WERI-Rb-1 (cell line): ENCODE measurements at regions not wholly inside any gene's neighbourhood (a gene's known extent, or its start where the extent isn't known, plus 50 kb on each side); places are given as distances from the start of the nearest gene placed in this dataset.

ENCODE experiments used
- DNase-seq: peaks from one replicate; pipeline ENCODE4 v3.0.0-alpha.2; 2020
- H3K27ac ChIP-seq: fragments of 250-450 bp; sonication (Bioruptor Pico); 2 replicates; pipeline ENCODE4 v1.5.1; 2020; ENCODE audit warnings: mild to moderate bottlenecking, moderate library complexity
- H3K27me3 ChIP-seq: fragments of 250-450 bp; sonication (Bioruptor Pico); 2 replicates; pipeline ENCODE4 v1.5.1; 2021; ENCODE audit warnings: mild to moderate bottlenecking, low read depth, moderate library complexity; ENCODE audit not compliant: insufficient read depth, severe bottlenecking
- H3K36me3 ChIP-seq: fragments of 250-450 bp; sonication (Bioruptor Pico); 2 replicates; pipeline ENCODE4 v1.5.1; 2020; ENCODE audit warnings: mild to moderate bottlenecking, moderate library complexity
- H3K4me3 ChIP-seq: 2 replicates; pipeline ENCODE4 v1.5.1; 2011; ENCODE audit warnings: low read depth, mild to moderate bottlenecking, control low read depth, low read length
- H3K9me3 ChIP-seq: fragments of 250-450 bp; sonication (Bioruptor Pico); 2 replicates; pipeline ENCODE4 v1.5.1; 2021; ENCODE audit warnings: mild to moderate bottlenecking, moderate library complexity; ENCODE audit not compliant: severe bottlenecking
- CTCF ChIP-seq: IDR thresholded peaks from 2 replicates; pipeline ENCODE4 v1.5.1; 2011; ENCODE audit warnings: low read depth, mild to moderate bottlenecking, control low read depth, inconsistent platforms, low read length

GRCh38 chr9:117491491-117491890, 76.6 kb upstream of the ASTN2 start:
- DNase-seq, result no peak
- no peak overlapping the region for H3K4me3 ChIP-seq
- no peak overlapping the region for H3K27ac ChIP-seq
- no peak for TF ChIP-seq CTCF
- no peaks in the 10 kb centered on the region for H3K36me3 ChIP-seq
- H3K27me3 ChIP-seq, result no peaks in the 10 kb centered on the region
- H3K9me3 ChIP-seq, result no peaks in the 10 kb centered on the region

DNA sequence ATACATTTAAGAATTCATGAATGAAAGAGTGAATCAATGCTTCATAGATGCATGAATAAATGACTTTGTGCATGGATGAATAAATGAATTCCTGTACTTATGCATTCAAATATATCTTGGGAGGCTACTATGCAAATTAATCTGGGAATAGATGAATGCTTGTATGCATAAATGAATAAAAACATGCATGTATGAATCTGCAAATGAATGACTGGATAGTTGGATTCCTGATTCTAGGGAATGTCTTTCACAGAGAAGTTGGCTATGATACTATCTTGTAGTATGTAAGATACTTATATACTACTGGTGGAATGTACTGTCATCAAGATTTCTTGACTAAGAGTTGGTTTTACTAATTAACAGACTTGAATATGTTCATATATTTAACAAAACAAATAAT, 75.3 kb upstream of the ASTN2 start:
- H3K4me3 ChIP-seq, result no peak overlapping the region
- TF ChIP-seq CTCF, result no peak
- H3K36me3 ChIP-seq, result no peaks in the 10 kb centered on the region
- no peaks in the 10 kb centered on the region for H3K9me3 ChIP-seq
- H3K27ac ChIP-seq, result no peak overlapping the region
- H3K27me3 ChIP-seq, result no peaks in the 10 kb centered on the region
- no peak for DNase-seq

DNA sequence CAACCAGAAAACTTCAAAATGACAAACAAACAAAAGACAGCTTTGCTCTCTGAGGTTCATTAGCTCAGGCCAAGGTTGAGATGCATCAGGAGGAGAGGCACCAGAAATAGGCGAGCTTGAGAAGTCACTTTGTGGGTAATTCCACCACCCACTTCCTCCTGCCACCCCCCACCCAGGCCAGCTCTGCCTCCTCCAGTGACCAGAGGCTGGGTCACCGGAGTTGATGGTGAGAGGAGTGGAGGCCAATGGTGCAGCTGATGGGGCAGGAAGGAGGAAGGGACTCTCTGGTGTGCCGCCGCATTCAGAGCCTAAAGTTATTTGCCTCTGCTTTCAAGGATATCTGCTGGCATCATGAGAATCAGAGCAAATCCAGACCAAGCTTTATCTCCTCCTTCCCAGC, 73.8 kb upstream of the ASTN2 start:
- no peak for TF ChIP-seq CTCF
- H3K9me3 ChIP-seq, result no peaks in the 10 kb centered on the region
- no peaks in the 10 kb centered on the region for H3K36me3 ChIP-seq
- no peak for DNase-seq
- H3K27ac ChIP-seq, result no peak overlapping the region
- no peak overlapping the region for H3K4me3 ChIP-seq
- H3K27me3 ChIP-seq, result no peaks in the 10 kb centered on the region

GRCh38 chr9:117487555-117488175, 72.8 kb upstream of the ASTN2 start:
- H3K9me3 ChIP-seq, result no peaks in the 10 kb centered on the region
- H3K27me3 ChIP-seq, result no peaks in the 10 kb centered on the region
- H3K4me3 ChIP-seq, result peak overlapping the region; percentile 49
- H3K27ac ChIP-seq, result peak overlapping the region; percentile 88
- DNase-seq, result peak; percentile 95
- peak; percentile 99 for TF ChIP-seq CTCF
- H3K36me3 ChIP-seq, result no peaks in the 10 kb centered on the region

DNA sequence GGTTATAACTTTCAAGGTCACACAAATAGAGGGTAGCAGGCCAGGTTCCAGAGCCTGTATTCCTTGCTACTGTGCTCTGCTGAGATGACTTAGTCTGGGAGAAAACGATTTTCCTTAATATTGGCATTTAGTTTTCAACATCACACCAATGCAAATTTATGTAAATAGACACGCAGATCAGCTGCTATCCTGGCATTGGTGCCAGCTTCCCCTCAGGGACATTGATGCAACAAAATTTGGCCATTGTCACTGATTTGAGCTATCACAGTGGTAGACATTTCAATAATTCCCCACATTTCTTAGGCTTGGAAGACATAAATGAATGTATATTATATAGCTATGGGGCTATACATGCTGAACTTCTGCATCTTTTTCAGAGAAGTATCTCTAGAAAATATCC, 71.6 kb upstream of the ASTN2 start:
- no peak for TF ChIP-seq CTCF
- H3K9me3 ChIP-seq, result no peaks in the 10 kb centered on the region
- H3K27me3 ChIP-seq, result no peaks in the 10 kb centered on the region
- no peaks in the 10 kb centered on the region for H3K36me3 ChIP-seq
- no peak overlapping the region for H3K27ac ChIP-seq
- no peak for DNase-seq
- H3K4me3 ChIP-seq, result no peak overlapping the region

- no peak for DNase-seq
- no peak overlapping the region for H3K4me3 ChIP-seq
These were observed 70.3 kb upstream of the ASTN2 start for GRCh38 chr9:117485176-117485575.

More at GRCh38 chr9:117485176-117485575, 70.3 kb upstream of the ASTN2 start:
- Histone ChIP-seq H3K36me3 (no peaks in the 10 kb centered on the region), H3K27me3 (no peaks in the 10 kb centered on the region), H3K9me3 (no peaks in the 10 kb centered on the region), H3K27ac (no peak overlapping the region)
- TF ChIP-seq CTCF, result no peak
